GM12878 (cell line): ENCODE measurements at regions not wholly inside any gene's neighbourhood (a gene's known extent, or its start where the extent isn't known, plus 50 kb on each side); places are given as distances from the start of the nearest gene placed in this dataset.

Source experiments
- ATAC-seq: fragments of 200-7000 bp; cut with Tn5 transposase; 3 replicates; pipeline ENCODE4 v1.9.1; 2020; ENCODE audit warnings: mild to moderate bottlenecking, moderate library complexity
- BruUV-seq: library from RNA; stranded (reverse); fragments of 400-500 nt; replicated peaks from 2 replicates; lab custom pipeline; 2021; lab: Mats Ljungman, UMichigan
- CTCF ChIA-PET: fragments of 300-600 bp; sonication (Branson Sonifier 250); formaldehyde crosslinking; extraction: SDS; loops from one replicate; lab custom pipeline; 2021; ENCODE audit warnings: inconsistent platforms; lab: Yijun Ruan, JAX
- POLR2A ChIA-PET: fragments of 350-600 bp; formaldehyde crosslinking; extraction: SDS; loops from one replicate; lab custom pipeline; 2021; ENCODE audit warnings: inconsistent platforms; lab: Charles Lee
- RAD21 ChIA-PET: fragments of 300-600 bp; sonication (Branson Sonifier 250); formaldehyde crosslinking; loops from one replicate; lab custom pipeline; 2023; ENCODE audit warnings: antibody characterized with exemption; ENCODE audit not compliant: unreplicated experiment; lab: Charles Lee
- SMC1A ChIA-PET: fragments of 300-600 bp; sonication (Branson Sonifier 250); formaldehyde crosslinking; loops from one replicate; lab custom pipeline; 2023; ENCODE audit not compliant: unreplicated experiment, uncharacterized antibody; lab: Charles Lee
- DNase-seq: peaks from one replicate; pipeline ENCODE4 v3.0.0-alpha.2; 2011; ENCODE audit warnings: low read depth, low spot score
- FAIRE-seq: peaks from 3 replicates; lab custom pipeline; 2011; peaks lifted over from hg19 to GRCh38; lab: Jason Lieb, UNC
- H2AFZ ChIP-seq: 2 replicates; pipeline ENCODE4 v1.6.0; 2011; ENCODE audit warnings: low read depth, low read length, control low read depth; ENCODE audit not compliant: control insufficient read depth
- H3K27ac ChIP-seq: 2 replicates; pipeline ENCODE4 v1.5.1; 2011; ENCODE audit warnings: control low read depth; ENCODE audit not compliant: control insufficient read depth, insufficient read depth
- H3K27me3 ChIP-seq, 2 experiments: replicated peaks in 1 of 2; 2 replicates each; pipeline versions ENCODE4 v1.6.0 to v1.6.1; 2011; ENCODE audit warnings: low read length in 1 of 2; ENCODE audit not compliant: control insufficient read depth in 2 of 2, insufficient read depth in 2 of 2
- H3K36me3 ChIP-seq, 2 experiments: 2 replicates each; pipeline ENCODE4 v1.5.1; 2011; ENCODE audit warnings: low read length in 1 of 2; ENCODE audit not compliant: control insufficient read depth in 2 of 2, insufficient read depth in 2 of 2
- H3K4me1 ChIP-seq: 2 replicates; pipeline ENCODE4 v1.6.1; 2011; ENCODE audit warnings: mild to moderate bottlenecking, low read length, moderate library complexity, mixed read lengths; ENCODE audit not compliant: control insufficient read depth, insufficient read depth
- H3K4me2 ChIP-seq: 2 replicates; pipeline ENCODE4 v1.6.0; 2011; ENCODE audit warnings: control low read depth; ENCODE audit not compliant: control insufficient read depth, insufficient read depth
- H3K4me3 ChIP-seq: fragments of 200-600 bp; sonication (generic); 2 replicates; pipeline ENCODE4 v1.5.1; 2016
- H3K79me2 ChIP-seq: 2 replicates; pipeline ENCODE4 v1.6.0; 2011; ENCODE audit warnings: low read length; ENCODE audit not compliant: control insufficient read depth, insufficient read depth
- H3K9ac ChIP-seq: 2 replicates; pipeline ENCODE4 v1.8.0; 2011; ENCODE audit warnings: low read length, control low read depth, mixed read lengths; ENCODE audit not compliant: control insufficient read depth, insufficient read depth
- H3K9me3 ChIP-seq: replicated peaks from 3 replicates; pipeline ENCODE4 v1.5.1; 2011; ENCODE audit warnings: mild to moderate bottlenecking, low read length; ENCODE audit not compliant: control insufficient read depth, insufficient read depth
- H4K20me1 ChIP-seq: 2 replicates; pipeline ENCODE4 v1.6.0; 2011; ENCODE audit not compliant: control insufficient read depth, insufficient read depth
- CHD4 ChIP-seq: fragments of 200-600 bp; sonication (generic); IDR thresholded peaks from 2 replicates; pipeline ENCODE4 v1.6.1; 2016; ENCODE audit warnings: mild to moderate bottlenecking
- EP300 ChIP-seq, 2 experiments: fragments of 150-350 bp in 1 of 2; IDR thresholded peaks; 2 replicates each; pipeline ENCODE4 v1.6.1; 2011 to 2012; ENCODE audit warnings: low read depth in 2 of 2, low read length in 2 of 2, borderline replicate concordance in 1 of 2, improper control_type of control experiment in 1 of 2, inconsistent platforms in 1 of 2; ENCODE audit not compliant: control insufficient read depth in 1 of 2
- GATAD2B ChIP-seq: fragments of 450-650 bp; conservative IDR thresholded peaks from 2 replicates; pipeline ENCODE4 v1.6.1; 2017; ENCODE audit warnings: low read depth, mild to moderate bottlenecking, moderate library complexity
- JUND ChIP-seq: IDR thresholded peaks from 2 replicates; pipeline ENCODE4 v1.6.1; 2012; ENCODE audit warnings: low read depth, mild to moderate bottlenecking, low read length, improper control_type of control experiment, moderate library complexity
- NR2C2 ChIP-seq: IDR thresholded peaks from 2 replicates; pipeline ENCODE4 v1.6.1; 2011; ENCODE audit warnings: borderline replicate concordance, low read depth; ENCODE audit not compliant: control insufficient read depth, insufficient read length
- PML ChIP-seq: IDR thresholded peaks from 2 replicates; pipeline ENCODE4 v1.6.1; 2012; ENCODE audit warnings: low read length, inconsistent platforms
- SP1 ChIP-seq: IDR thresholded peaks from one replicate; pipeline ENCODE4 v1.6.1; 2011; ENCODE audit warnings: low read depth, low read length
- WGBS: methylation state at CpG from one replicate; pipeline ENCODE4 v1.1.6; 2016; ENCODE audit warnings: low lambda C conversion rate; ENCODE audit not compliant: insufficient replicate concordance, insufficient coverage; ENCODE audit errors: missing lambda C conversion rate; 5-methylcytosine and 5-hydroxymethylcytosine counted together
- in situ Hi-C: fragments of 300-500 bp; cut with MboI; formaldehyde crosslinking; loops from 9 replicates; pipeline ENCODE4 v1.14.3; 2018; ENCODE audit warnings: mixed read lengths
- intact Hi-C: fragments of 100-400 bp; cut with micrococcal nuclease; formaldehyde crosslinking; loops from one replicate; pipeline ENCODE4 v1.14.2; 2022; ENCODE audit not compliant: unreplicated experiment
- TF ChIP-seq, protein P1 (sequence below): IDR thresholded peaks from 2 replicates; pipeline ENCODE4 v1.6.1; 2011; ENCODE audit warnings: low read depth, mild to moderate bottlenecking, low read length, moderate library complexity, borderline replicate concordance; ENCODE audit errors: extremely low read depth
- TF ChIP-seq, protein P2 (sequence below): fragments of 450-650 bp; IDR thresholded peaks from 2 replicates; pipeline ENCODE4 v1.6.1; 2017; ENCODE audit warnings: low read depth, mild to moderate bottlenecking, moderate library complexity
- TF ChIP-seq, protein P3 (sequence below): fragments of 450-650 bp; IDR thresholded peaks from 2 replicates; pipeline ENCODE4 v1.6.1; 2017; ENCODE audit warnings: mild to moderate bottlenecking, moderate library complexity
- TF ChIP-seq, protein P4 (sequence below): fragments of 450-650 bp; IDR thresholded peaks from 2 replicates; pipeline ENCODE4 v1.6.1; 2016; ENCODE audit warnings: mild to moderate bottlenecking

DNA sequence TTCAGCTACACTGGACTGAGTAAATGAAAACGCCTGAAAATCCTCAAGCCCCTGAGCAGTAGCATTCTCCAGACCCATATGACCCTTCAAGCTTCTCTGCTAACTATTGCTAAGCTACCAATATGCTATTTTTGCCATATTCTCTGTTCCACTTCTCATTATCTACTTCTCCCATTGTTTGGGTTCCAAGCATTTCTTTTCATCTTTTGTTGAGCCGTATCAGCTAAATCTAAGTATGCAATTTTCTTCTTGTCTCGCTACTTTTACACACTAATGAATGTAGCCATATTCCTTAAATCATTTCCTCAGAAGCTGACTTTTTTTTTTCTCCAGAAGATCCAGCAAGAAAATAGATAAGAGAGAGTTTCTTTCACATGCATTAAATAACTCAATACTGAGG lies 128.4 kb downstream of the AGTR2 start:
- no peaks in the 10 kb centered on the region for H3K27me3 ChIP-seq
- RAD21 ChIA-PET, result no interaction called here
- H3K36me3 ChIP-seq, result no peaks in the 10 kb centered on the region
- SMC1A ChIA-PET, result no interaction called here
- H3K4me2 ChIP-seq, result no peak overlapping the region
- no peaks in the 10 kb centered on the region for H3K79me2 ChIP-seq
- H3K9me3 ChIP-seq, result no peaks in the 10 kb centered on the region; the same call in 2 of the 3 replicates
- FAIRE-seq (no peak), DNase-seq (no peak), ATAC-seq (no peak)
- no TSS peak for BruUV-seq
- H3K4me1 ChIP-seq, result no peaks in the 10 kb centered on the region
- H3K9ac ChIP-seq, result no peak overlapping the region
- TF ChIP-seq EP300 (IDR thresholded peaks at IDR 0.05; ENCODE audit: borderline replicate concordance in 1 of 2, control insufficient read depth in 1 of 2, low read depth in 2 of 2, low read length in 2 of 2), result no peak
- no peak for TF ChIP-seq NR2C2
- TF ChIP-seq, protein P1, sequence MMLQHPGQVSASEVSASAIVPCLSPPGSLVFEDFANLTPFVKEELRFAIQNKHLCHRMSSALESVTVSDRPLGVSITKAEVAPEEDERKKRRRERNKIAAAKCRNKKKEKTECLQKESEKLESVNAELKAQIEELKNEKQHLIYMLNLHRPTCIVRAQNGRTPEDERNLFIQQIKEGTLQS, result no peak
- no peak for TF ChIP-seq PML
- TF ChIP-seq, protein P2, sequence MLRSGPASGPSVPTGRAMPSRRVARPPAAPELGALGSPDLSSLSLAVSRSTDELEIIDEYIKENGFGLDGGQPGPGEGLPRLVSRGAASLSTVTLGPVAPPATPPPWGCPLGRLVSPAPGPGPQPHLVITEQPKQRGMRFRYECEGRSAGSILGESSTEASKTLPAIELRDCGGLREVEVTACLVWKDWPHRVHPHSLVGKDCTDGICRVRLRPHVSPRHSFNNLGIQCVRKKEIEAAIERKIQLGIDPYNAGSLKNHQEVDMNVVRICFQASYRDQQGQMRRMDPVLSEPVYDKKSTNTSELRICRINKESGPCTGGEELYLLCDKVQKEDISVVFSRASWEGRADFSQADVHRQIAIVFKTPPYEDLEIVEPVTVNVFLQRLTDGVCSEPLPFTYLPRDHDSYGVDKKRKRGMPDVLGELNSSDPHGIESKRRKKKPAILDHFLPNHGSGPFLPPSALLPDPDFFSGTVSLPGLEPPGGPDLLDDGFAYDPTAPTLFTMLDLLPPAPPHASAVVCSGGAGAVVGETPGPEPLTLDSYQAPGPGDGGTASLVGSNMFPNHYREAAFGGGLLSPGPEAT, result no peak
- no peak for TF ChIP-seq GATAD2B
- TF ChIP-seq CHD4, result no peak
- no peak for TF ChIP-seq JUND
- TF ChIP-seq, protein P3, sequence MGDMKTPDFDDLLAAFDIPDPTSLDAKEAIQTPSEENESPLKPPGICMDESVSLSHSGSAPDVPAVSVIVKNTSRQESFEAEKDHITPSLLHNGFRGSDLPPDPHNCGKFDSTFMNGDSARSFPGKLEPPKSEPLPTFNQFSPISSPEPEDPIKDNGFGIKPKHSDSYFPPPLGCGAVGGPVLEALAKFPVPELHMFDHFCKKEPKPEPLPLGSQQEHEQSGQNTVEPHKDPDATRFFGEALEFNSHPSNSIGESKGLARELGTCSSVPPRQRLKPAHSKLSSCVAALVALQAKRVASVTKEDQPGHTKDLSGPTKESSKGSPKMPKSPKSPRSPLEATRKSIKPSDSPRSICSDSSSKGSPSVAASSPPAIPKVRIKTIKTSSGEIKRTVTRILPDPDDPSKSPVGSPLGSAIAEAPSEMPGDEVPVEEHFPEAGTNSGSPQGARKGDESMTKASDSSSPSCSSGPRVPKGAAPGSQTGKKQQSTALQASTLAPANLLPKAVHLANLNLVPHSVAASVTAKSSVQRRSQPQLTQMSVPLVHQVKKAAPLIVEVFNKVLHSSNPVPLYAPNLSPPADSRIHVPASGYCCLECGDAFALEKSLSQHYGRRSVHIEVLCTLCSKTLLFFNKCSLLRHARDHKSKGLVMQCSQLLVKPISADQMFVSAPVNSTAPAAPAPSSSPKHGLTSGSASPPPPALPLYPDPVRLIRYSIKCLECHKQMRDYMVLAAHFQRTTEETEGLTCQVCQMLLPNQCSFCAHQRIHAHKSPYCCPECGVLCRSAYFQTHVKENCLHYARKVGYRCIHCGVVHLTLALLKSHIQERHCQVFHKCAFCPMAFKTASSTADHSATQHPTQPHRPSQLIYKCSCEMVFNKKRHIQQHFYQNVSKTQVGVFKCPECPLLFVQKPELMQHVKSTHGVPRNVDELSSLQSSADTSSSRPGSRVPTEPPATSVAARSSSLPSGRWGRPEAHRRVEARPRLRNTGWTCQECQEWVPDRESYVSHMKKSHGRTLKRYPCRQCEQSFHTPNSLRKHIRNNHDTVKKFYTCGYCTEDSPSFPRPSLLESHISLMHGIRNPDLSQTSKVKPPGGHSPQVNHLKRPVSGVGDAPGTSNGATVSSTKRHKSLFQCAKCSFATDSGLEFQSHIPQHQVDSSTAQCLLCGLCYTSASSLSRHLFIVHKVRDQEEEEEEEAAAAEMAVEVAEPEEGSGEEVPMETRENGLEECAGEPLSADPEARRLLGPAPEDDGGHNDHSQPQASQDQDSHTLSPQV, result no peak
- TF ChIP-seq, protein P4, sequence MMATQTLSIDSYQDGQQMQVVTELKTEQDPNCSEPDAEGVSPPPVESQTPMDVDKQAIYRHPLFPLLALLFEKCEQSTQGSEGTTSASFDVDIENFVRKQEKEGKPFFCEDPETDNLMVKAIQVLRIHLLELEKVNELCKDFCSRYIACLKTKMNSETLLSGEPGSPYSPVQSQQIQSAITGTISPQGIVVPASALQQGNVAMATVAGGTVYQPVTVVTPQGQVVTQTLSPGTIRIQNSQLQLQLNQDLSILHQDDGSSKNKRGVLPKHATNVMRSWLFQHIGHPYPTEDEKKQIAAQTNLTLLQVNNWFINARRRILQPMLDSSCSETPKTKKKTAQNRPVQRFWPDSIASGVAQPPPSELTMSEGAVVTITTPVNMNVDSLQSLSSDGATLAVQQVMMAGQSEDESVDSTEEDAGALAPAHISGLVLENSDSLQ, result no peak
- TF ChIP-seq SP1, result no peak
- in situ Hi-C loops, result no loop called here
- H4K20me1 ChIP-seq, result no peaks in the 10 kb centered on the region
- no peak overlapping the region for H3K27ac ChIP-seq
- H2AFZ ChIP-seq, result no peak overlapping the region
- WGBS, result 0% methylated on average over 3 of the region's 3 CpGs
- intact Hi-C loops, result no loop called here
- POLR2A ChIA-PET, result no interaction called here
- no peak overlapping the region for H3K4me3 ChIP-seq
- CTCF ChIA-PET, result no interaction called here
